ENCODE measurements at regions not wholly inside any gene's neighbourhood (a gene's known extent, or its start where the extent isn't known, plus 50 kb on each side); places are given as distances from the start of the nearest gene placed in this dataset.
"Not testable (repeated sequence)": the region's sequence is repeated elsewhere in the genome, so short reads cannot be mapped to it uniquely, and the experiment has no call there.

GRCh38 chr7:131978118-131978517 lies 421.7 kb upstream of the PODXL start:
- TF ChIP-seq POLR2AphosphoS5 (IDR thresholded peaks at IDR 0.05; ENCODE audit: low read depth, low read length); POLR2A (IDR thresholded peaks at IDR 0.05; ENCODE audit: low read depth, low read length); PAX5 (IDR thresholded peaks at IDR 0.05; ENCODE audit: insufficient read depth, low read length, severe bottlenecking); TAF1 (IDR thresholded peaks at IDR 0.05; ENCODE audit: low read depth, low read length); SPI1 (IDR thresholded peaks at IDR 0.05; ENCODE audit: low read depth, low read length): not testable (repeated sequence)
